ENCODE measurements at regions not wholly inside any gene's neighbourhood (a gene's known extent, or its start where the extent isn't known, plus 50 kb on each side); places are given as distances from the start of the nearest gene placed in this dataset.

- no TSS peak for BruUV-seq (replicated peaks)
- CTCF ChIA-PET = no interaction called here
- Histone ChIP-seq H3K27ac (ENCODE audit: low read length) (no peak overlapping the region), H3K4me3 (ENCODE audit: low read length) (no peak overlapping the region), H2AFZ (ENCODE audit: low read length) (no peak overlapping the region), H3K4me2 (ENCODE audit: low read length) (no peak overlapping the region), H3K79me2 (ENCODE audit: low read length) (no peaks in the 10 kb centered on the region), H3K27me3 (ENCODE audit: low read length) (no peaks in the 10 kb centered on the region), H3K9me2 (replicated peaks; ENCODE audit: low read length) (no peaks in the 10 kb centered on the region), H3F3A (ENCODE audit: low read length, unreplicated experiment) (no peaks in the 10 kb centered on the region), H3K9ac (ENCODE audit: low read length) (no peak overlapping the region), H3K4me1 (ENCODE audit: insufficient read depth, low read length) (no peaks in the 10 kb centered on the region), H3K9me3 (ENCODE audit: low read length) (no peaks in the 10 kb centered on the region), H4K20me1 (ENCODE audit: low read length) (no peaks in the 10 kb centered on the region), H3K36me3 (ENCODE audit: low read depth, low read length) (no peaks in the 10 kb centered on the region)
- no peak for DNase-seq
- TF ChIP-seq EZH2phosphoT487 (IDR thresholded peaks at IDR 0.05; ENCODE audit: borderline replicate concordance, low read length) = no peak
- TF ChIP-seq EZH2 (IDR thresholded peaks at IDR 0.05; ENCODE audit: low read length, unreplicated experiment) = no peak
- TF ChIP-seq CTCF (conservative IDR thresholded peaks at IDR 0.05; ENCODE audit: low read depth, low read length) = no peak
- no peak for ATAC-seq
- intact Hi-C loops (cut with micrococcal nuclease) = no loop called here
- POLR2A ChIA-PET (ENCODE audit: unreplicated experiment) = no interaction called here
These were observed 749.4 kb downstream of the ARAP2 start for GRCh38 chr4:35494955-35495354.

- H3F3A ChIP-seq (ENCODE audit: low read length, unreplicated experiment) = no peaks in the 10 kb centered on the region
- no peak overlapping the region for H3K4me3 ChIP-seq (ENCODE audit: low read length)
- ChIA-PET POLR2A (ENCODE audit: unreplicated experiment) (no interaction called here), CTCF (no interaction called here)
- intact Hi-C loops (cut with micrococcal nuclease) = no loop called here
- H3K36me3 ChIP-seq (ENCODE audit: low read depth, low read length) = no peaks in the 10 kb centered on the region
- no peak overlapping the region for H2AFZ ChIP-seq (ENCODE audit: low read length)
- no peak overlapping the region for H3K4me2 ChIP-seq (ENCODE audit: low read length)
- no peak overlapping the region for H3K27ac ChIP-seq (ENCODE audit: low read length)
- no peak for ATAC-seq
- no peaks in the 10 kb centered on the region for H3K9me3 ChIP-seq (ENCODE audit: low read length)
- TF ChIP-seq CTCF (conservative IDR thresholded peaks at IDR 0.05; ENCODE audit: low read depth, low read length) (no peak), EZH2 (IDR thresholded peaks at IDR 0.05; ENCODE audit: low read length, unreplicated experiment) (no peak), EZH2phosphoT487 (IDR thresholded peaks at IDR 0.05; ENCODE audit: borderline replicate concordance, low read length) (no peak)
- H3K27me3 ChIP-seq (ENCODE audit: low read length) = no peaks in the 10 kb centered on the region
- H3K9me2 ChIP-seq (replicated peaks; ENCODE audit: low read length) = no peaks in the 10 kb centered on the region
- H3K9ac ChIP-seq (ENCODE audit: low read length) = no peak overlapping the region
- no peaks in the 10 kb centered on the region for H3K4me1 ChIP-seq (ENCODE audit: insufficient read depth, low read length)
- BruUV-seq (replicated peaks) = no TSS peak
- H3K79me2 ChIP-seq (ENCODE audit: low read length) = no peaks in the 10 kb centered on the region
- no peak for DNase-seq
- H4K20me1 ChIP-seq (ENCODE audit: low read length) = no peaks in the 10 kb centered on the region
These were observed 743.5 kb downstream of the ARAP2 start for GRCh38 chr4:35500812-35501211.

- intact Hi-C loops (cut with micrococcal nuclease) = no loop called here
- Histone ChIP-seq H3K4me3 (ENCODE audit: low read length) (no peak overlapping the region), H3K4me1 (ENCODE audit: insufficient read depth, low read length) (no peaks in the 10 kb centered on the region), H3F3A (ENCODE audit: low read length, unreplicated experiment) (no peaks in the 10 kb centered on the region), H3K79me2 (ENCODE audit: low read length) (no peaks in the 10 kb centered on the region), H3K36me3 (ENCODE audit: low read depth, low read length) (no peaks in the 10 kb centered on the region), H4K20me1 (ENCODE audit: low read length) (no peaks in the 10 kb centered on the region), H3K9me2 (replicated peaks; ENCODE audit: low read length) (no peaks in the 10 kb centered on the region), H3K27ac (ENCODE audit: low read length) (no peak overlapping the region), H3K4me2 (ENCODE audit: low read length) (no peak overlapping the region), H3K27me3 (ENCODE audit: low read length) (no peaks in the 10 kb centered on the region), H3K9me3 (ENCODE audit: low read length) (no peaks in the 10 kb centered on the region), H3K9ac (ENCODE audit: low read length) (no peak overlapping the region), H2AFZ (ENCODE audit: low read length) (no peak overlapping the region)
- ATAC-seq (no peak), DNase-seq (no peak)
- BruUV-seq (replicated peaks) = no TSS peak
- POLR2A ChIA-PET (ENCODE audit: unreplicated experiment) = no interaction called here
- TF ChIP-seq EZH2phosphoT487 (IDR thresholded peaks at IDR 0.05; ENCODE audit: borderline replicate concordance, low read length) = no peak
- TF ChIP-seq EZH2 (IDR thresholded peaks at IDR 0.05; ENCODE audit: low read length, unreplicated experiment) = no peak
- TF ChIP-seq CTCF (conservative IDR thresholded peaks at IDR 0.05; ENCODE audit: low read depth, low read length) = no peak
- CTCF ChIA-PET = no interaction called here
These were observed 740.9 kb downstream of the ARAP2 start for GRCh38 chr4:35503435-35503834.
